OCI-LY7 (cell line): ENCODE measurements at regions not wholly inside any gene's neighbourhood (a gene's known extent, or its start where the extent isn't known, plus 50 kb on each side); places are given as distances from the start of the nearest gene placed in this dataset.

Source experiments
- BruUV-seq: library from RNA; stranded (reverse); fragments of 400-500 nt; replicated peaks from 2 replicates; lab custom pipeline; 2021; lab: Mats Ljungman, UMichigan
- CTCF ChIA-PET: fragments of 300-600 bp; sonication (Branson Sonifier 250); formaldehyde crosslinking; loops from one replicate; lab custom pipeline; 2022; ENCODE audit warnings: antibody characterized with exemption; ENCODE audit not compliant: unreplicated experiment; lab: Charles Lee
- POLR2A ChIA-PET: fragments of 300-600 bp; sonication (Branson Sonifier 250); formaldehyde crosslinking; loops from one replicate; lab custom pipeline; 2022; ENCODE audit warnings: antibody characterized with exemption; lab: Charles Lee
- DNase-seq: peaks from one replicate; pipeline ENCODE4 v3.0.0-alpha.2; 2015; ENCODE audit warnings: low spot score
- H2AFZ ChIP-seq: fragments of 200-600 bp; sonication (generic), shearing (Covaris generic); 2 replicates; pipeline ENCODE4 v1.6.1; 2014; ENCODE audit warnings: mild to moderate bottlenecking, antibody characterized with exemption, low read length, moderate library complexity
- H3K27ac ChIP-seq: fragments of 200-600 bp; sonication (generic); 2 replicates; pipeline ENCODE4 v1.5.1; 2014; ENCODE audit warnings: mixed run types, low read depth, mild to moderate bottlenecking, moderate library complexity, low read length, inconsistent platforms; ENCODE audit not compliant: poor library complexity, severe bottlenecking
- H3K36me3 ChIP-seq: fragments of 200-600 bp; sonication (generic); 2 replicates; pipeline ENCODE4 v1.6.1; 2014; ENCODE audit warnings: mild to moderate bottlenecking, antibody characterized with exemption, low read length, moderate library complexity, mixed read lengths; ENCODE audit not compliant: insufficient read depth
- H3K4me1 ChIP-seq: fragments of 200-600 bp; sonication (generic); 2 replicates; pipeline ENCODE4 v1.5.1; 2014; ENCODE audit warnings: mild to moderate bottlenecking, low read length; ENCODE audit not compliant: insufficient read depth, poor library complexity, severe bottlenecking
- H3K4me2 ChIP-seq: fragments of 200-600 bp; sonication (generic); 2 replicates; pipeline ENCODE4 v1.6.1; 2014; ENCODE audit warnings: mild to moderate bottlenecking, low read length
- H3K4me3 ChIP-seq: fragments of 200-600 bp; sonication (generic); 2 replicates; pipeline ENCODE4 v1.5.1; 2014; ENCODE audit warnings: mild to moderate bottlenecking, low read depth, low read length; ENCODE audit not compliant: poor library complexity, severe bottlenecking
- H3K79me2 ChIP-seq: fragments of 200-600 bp; sonication (generic); 2 replicates; pipeline ENCODE4 v1.6.1; 2016; ENCODE audit warnings: low read depth, mild to moderate bottlenecking, low read length, moderate library complexity, mixed read lengths; ENCODE audit not compliant: insufficient read depth
- H3K9me2 ChIP-seq: fragments of 200-600 bp; sonication (generic); 2 replicates; pipeline ENCODE4 v1.6.1; 2016; ENCODE audit warnings: mild to moderate bottlenecking, low read length, mixed read lengths; ENCODE audit not compliant: insufficient read depth
- H3K9me3 ChIP-seq: fragments of 200-600 bp; sonication (generic); 2 replicates; pipeline ENCODE4 v1.6.1; 2014; ENCODE audit warnings: mild to moderate bottlenecking, mixed run types, low read length, mixed read lengths
- H4K20me1 ChIP-seq: fragments of 200-600 bp; sonication (generic); 2 replicates; pipeline ENCODE4 v1.6.1; 2014; ENCODE audit warnings: mild to moderate bottlenecking, antibody characterized with exemption, low read length, moderate library complexity, mixed read lengths; ENCODE audit not compliant: insufficient read depth
- EZH2phosphoT487 ChIP-seq: fragments of 200-600 bp; sonication (generic); IDR thresholded peaks from 2 replicates; pipeline ENCODE4 v1.6.1; 2018; ENCODE audit warnings: low read depth, borderline replicate concordance, mild to moderate bottlenecking, mixed run types, antibody characterized with exemption, low read length, moderate library complexity, mixed read lengths
- intact Hi-C: fragments of 100-400 bp; cut with micrococcal nuclease; formaldehyde crosslinking; loops from one replicate; pipeline ENCODE4 v1.10.0; 2022; ENCODE audit not compliant: unreplicated experiment
- TF ChIP-seq, protein P1 (sequence below): fragments of 200-600 bp; sonication (generic); conservative IDR thresholded peaks from 2 replicates; pipeline ENCODE4 v1.5.1; 2014; ENCODE audit warnings: mild to moderate bottlenecking, antibody characterized with exemption, low read length, moderate library complexity, mixed read lengths

- Histone ChIP-seq H3K4me3 (no peak overlapping the region), H2AFZ (no peak overlapping the region), H3K4me1 (no peaks in the 10 kb centered on the region), H3K27ac (no peak overlapping the region), H3K79me2 (no peaks in the 10 kb centered on the region), H4K20me1 (no peaks in the 10 kb centered on the region), H3K9me2 (no peaks in the 10 kb centered on the region), H3K36me3 (no peaks in the 10 kb centered on the region), H3K9me3 (no peaks in the 10 kb centered on the region), H3K4me2 (no peak overlapping the region)
- BruUV-seq, result no TSS peak
- TF ChIP-seq, protein P1, sequence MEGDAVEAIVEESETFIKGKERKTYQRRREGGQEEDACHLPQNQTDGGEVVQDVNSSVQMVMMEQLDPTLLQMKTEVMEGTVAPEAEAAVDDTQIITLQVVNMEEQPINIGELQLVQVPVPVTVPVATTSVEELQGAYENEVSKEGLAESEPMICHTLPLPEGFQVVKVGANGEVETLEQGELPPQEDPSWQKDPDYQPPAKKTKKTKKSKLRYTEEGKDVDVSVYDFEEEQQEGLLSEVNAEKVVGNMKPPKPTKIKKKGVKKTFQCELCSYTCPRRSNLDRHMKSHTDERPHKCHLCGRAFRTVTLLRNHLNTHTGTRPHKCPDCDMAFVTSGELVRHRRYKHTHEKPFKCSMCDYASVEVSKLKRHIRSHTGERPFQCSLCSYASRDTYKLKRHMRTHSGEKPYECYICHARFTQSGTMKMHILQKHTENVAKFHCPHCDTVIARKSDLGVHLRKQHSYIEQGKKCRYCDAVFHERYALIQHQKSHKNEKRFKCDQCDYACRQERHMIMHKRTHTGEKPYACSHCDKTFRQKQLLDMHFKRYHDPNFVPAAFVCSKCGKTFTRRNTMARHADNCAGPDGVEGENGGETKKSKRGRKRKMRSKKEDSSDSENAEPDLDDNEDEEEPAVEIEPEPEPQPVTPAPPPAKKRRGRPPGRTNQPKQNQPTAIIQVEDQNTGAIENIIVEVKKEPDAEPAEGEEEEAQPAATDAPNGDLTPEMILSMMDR, result no peak
- ChIA-PET CTCF (no interaction called here), POLR2A (no interaction called here)
- no peak for DNase-seq
- intact Hi-C loops, result no loop called here
These were observed 157.8 kb upstream of the HDAC4 start for GRCh38 chr2:239558661-239559060.

DNA sequence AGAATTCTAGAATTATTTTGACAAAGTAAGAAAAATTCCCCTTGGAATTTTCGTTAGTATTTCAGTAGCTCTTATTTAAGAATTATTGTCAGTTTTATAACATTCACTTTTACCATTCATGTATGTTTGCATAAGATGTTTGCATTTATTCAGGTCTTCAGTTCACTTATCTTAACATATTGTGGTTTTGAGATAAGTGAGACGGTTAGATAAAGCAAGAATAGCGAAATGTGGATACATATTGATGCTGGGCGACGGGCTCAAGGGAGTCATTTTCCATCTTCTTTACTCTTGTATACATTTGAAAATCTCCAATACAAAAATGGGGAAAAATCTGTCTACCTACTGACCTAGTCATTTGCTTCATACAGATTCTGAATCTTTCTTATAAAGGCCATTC, 156.7 kb upstream of the HDAC4 start:
- ChIA-PET CTCF (no interaction called here), POLR2A (interaction anchor here (0.7 kb wide), 1 partner anchor 1129 kb away, joined by 3 read pairs; no protein-coding TSS in a partner anchor)
- Histone ChIP-seq H3K9me3 (no peaks in the 10 kb centered on the region), H3K4me3 (no peak overlapping the region), H2AFZ (no peak overlapping the region), H3K79me2 (no peaks in the 10 kb centered on the region), H3K9me2 (no peaks in the 10 kb centered on the region), H3K27ac (no peak overlapping the region), H3K4me2 (no peak overlapping the region), H3K36me3 (no peaks in the 10 kb centered on the region), H3K4me1 (no peaks in the 10 kb centered on the region), H4K20me1 (no peaks in the 10 kb centered on the region)
- no peak for DNase-seq
- TF ChIP-seq EZH2phosphoT487, result no peak
- TF ChIP-seq, protein P1, result no peak
- intact Hi-C loops, result no loop called here
- no TSS peak for BruUV-seq

DNA sequence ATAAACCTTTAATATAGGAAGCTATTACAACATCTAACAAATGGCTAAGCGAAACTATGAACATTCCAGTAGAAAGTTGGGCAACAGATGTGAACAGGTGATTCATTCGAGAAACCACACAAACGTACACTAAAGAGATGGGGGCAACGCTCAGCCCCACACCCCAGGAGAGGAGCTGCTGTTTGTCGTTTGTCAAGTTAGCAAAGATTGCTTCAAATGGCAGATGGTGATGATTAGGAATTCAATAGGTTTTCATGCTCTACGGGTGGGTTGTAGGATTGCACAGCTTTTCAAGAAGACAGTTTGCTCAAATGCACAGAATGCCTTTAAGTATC, 154.7 kb upstream of the HDAC4 start:
- no peaks in the 10 kb centered on the region for H3K9me2 ChIP-seq
- no peak overlapping the region for H3K4me3 ChIP-seq
- H3K4me2 ChIP-seq, result no peak overlapping the region
- no TSS peak for BruUV-seq
- H3K4me1 ChIP-seq, result no peaks in the 10 kb centered on the region
- TF ChIP-seq, protein P1, result no peak
- TF ChIP-seq EZH2phosphoT487, result no peak
- ChIA-PET CTCF (no interaction called here), POLR2A (no interaction called here)
- intact Hi-C loops, result no loop called here
- no peaks in the 10 kb centered on the region for H4K20me1 ChIP-seq
- no peak overlapping the region for H3K27ac ChIP-seq
- H3K9me3 ChIP-seq, result no peaks in the 10 kb centered on the region
- no peaks in the 10 kb centered on the region for H3K79me2 ChIP-seq
- H3K36me3 ChIP-seq, result no peaks in the 10 kb centered on the region
- DNase-seq, result no peak
- H2AFZ ChIP-seq, result no peak overlapping the region
